Esophagus muscularis mucosa (tissue), 4 donors: ENCODE measurements at regions not wholly inside any gene's neighbourhood (a gene's known extent, or its start where the extent isn't known, plus 50 kb on each side); places are given as distances from the start of the nearest gene placed in this dataset.

Experiments used
- DNase-seq: peaks from one replicate; pipeline ENCODE4 v3.0.0-alpha.2; 2017; ENCODE audit errors: extremely low spot score
- H3K27ac ChIP-seq, 4 donors: fragments of 200-600 bp; sonication (generic); replicated peaks in 1 of 4; 1 replicate in 3 of 4; 2 replicates in 1 of 4; pipeline ENCODE4 v1.5.1; 2016 to 2019; ENCODE audit warnings: mild to moderate bottlenecking in 1 of 4
- H3K27me3 ChIP-seq, 4 donors: fragments of 200-600 bp; sonication (generic); one replicate each; pipeline versions ENCODE4 v1.5.1 to v1.6.0; 2016 to 2019
- H3K36me3 ChIP-seq, 4 donors: fragments of 200-600 bp; sonication (generic); one replicate each; pipeline ENCODE4 v1.5.1; 2016 to 2019
- H3K4me1 ChIP-seq, 4 donors: fragments of 200-600 bp; sonication (generic); one replicate each; pipeline ENCODE4 v1.5.1; 2016 to 2019
- H3K4me3 ChIP-seq, 4 donors: fragments of 200-600 bp; sonication (generic); 1 replicate in 2 of 4; 2 replicates in 2 of 4; pipeline ENCODE4 v1.5.1; 2016 to 2019; ENCODE audit warnings: mild to moderate bottlenecking in 4 of 4, moderate library complexity in 1 of 4
- H3K9me3 ChIP-seq, 4 donors: fragments of 200-600 bp; sonication (generic); 1 replicate in 3 of 4; 2 replicates in 1 of 4; pipeline ENCODE4 v1.5.1; 2016 to 2019
- EP300 ChIP-seq: sonication (generic); formaldehyde crosslinking; IDR thresholded peaks from one replicate; pipeline ENCODE4 v1.6.1; 2017; ENCODE audit warnings: antibody characterized with exemption
- POLR2A ChIP-seq: fragments of 450-650 bp; IDR thresholded peaks from one replicate; pipeline ENCODE4 v1.6.1; 2017; ENCODE audit warnings: antibody characterized with exemption, moderate library complexity, mild to moderate bottlenecking, low read depth
- POLR2AphosphoS5 ChIP-seq, 2 donors: sonication (generic); formaldehyde crosslinking; IDR thresholded peaks; one replicate each; pipeline ENCODE4 v1.6.1; 2017; ENCODE audit warnings: antibody characterized with exemption in 2 of 2
- WGBS: methylation state at CpG from one replicate; pipeline ENCODE4 v1.1.5; 2018; 5-methylcytosine and 5-hydroxymethylcytosine counted together
- intact Hi-C: fragments of 100-400 bp; cut with DNase I; formaldehyde crosslinking; loops from one replicate; pipeline ENCODE4 v1.15.1; 2023
- TF ChIP-seq, protein P1 (sequence below), 3 experiments: fragments of 200-600 bp in 2 of 3; fragments of 450-650 bp in 1 of 3; sonication (generic) in 2 of 3; IDR thresholded peaks; one replicate each; pipeline ENCODE4 v1.5.1; 2017 to 2019; ENCODE audit warnings: antibody characterized with exemption in 3 of 3, mild to moderate bottlenecking in 2 of 3, moderate library complexity in 1 of 3

DNA sequence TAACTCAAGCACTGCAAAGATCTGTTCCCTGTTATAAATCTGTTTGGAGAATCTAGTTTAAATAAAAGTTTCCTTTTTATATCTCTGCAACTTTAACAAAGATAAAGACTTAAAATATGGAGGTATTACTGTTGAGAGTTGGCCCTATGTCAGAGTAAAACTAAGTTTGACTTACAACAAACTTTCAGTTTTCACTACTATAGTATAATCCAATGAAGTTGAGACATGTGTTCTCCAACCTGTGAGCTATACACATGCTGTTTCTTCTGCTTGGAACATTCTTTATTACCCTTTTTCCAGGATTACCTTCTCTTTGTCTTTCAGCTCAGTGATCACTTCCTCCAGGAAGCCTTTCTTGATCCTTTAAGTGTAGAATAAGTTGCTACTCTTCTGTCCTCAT, 1109.3 kb downstream of the MAT2B start:
- H3K9me3 ChIP-seq: no peaks in the 10 kb centered on the region
- no peaks in the 10 kb centered on the region for H3K27me3 ChIP-seq
- no peak overlapping the region for H3K27ac ChIP-seq
- no peaks in the 10 kb centered on the region for H3K36me3 ChIP-seq
- no peak for TF ChIP-seq EP300
- no peak for TF ChIP-seq POLR2A
- TF ChIP-seq, protein P1, sequence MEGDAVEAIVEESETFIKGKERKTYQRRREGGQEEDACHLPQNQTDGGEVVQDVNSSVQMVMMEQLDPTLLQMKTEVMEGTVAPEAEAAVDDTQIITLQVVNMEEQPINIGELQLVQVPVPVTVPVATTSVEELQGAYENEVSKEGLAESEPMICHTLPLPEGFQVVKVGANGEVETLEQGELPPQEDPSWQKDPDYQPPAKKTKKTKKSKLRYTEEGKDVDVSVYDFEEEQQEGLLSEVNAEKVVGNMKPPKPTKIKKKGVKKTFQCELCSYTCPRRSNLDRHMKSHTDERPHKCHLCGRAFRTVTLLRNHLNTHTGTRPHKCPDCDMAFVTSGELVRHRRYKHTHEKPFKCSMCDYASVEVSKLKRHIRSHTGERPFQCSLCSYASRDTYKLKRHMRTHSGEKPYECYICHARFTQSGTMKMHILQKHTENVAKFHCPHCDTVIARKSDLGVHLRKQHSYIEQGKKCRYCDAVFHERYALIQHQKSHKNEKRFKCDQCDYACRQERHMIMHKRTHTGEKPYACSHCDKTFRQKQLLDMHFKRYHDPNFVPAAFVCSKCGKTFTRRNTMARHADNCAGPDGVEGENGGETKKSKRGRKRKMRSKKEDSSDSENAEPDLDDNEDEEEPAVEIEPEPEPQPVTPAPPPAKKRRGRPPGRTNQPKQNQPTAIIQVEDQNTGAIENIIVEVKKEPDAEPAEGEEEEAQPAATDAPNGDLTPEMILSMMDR (IDR thresholded peaks at IDR 0.05): no peak
- TF ChIP-seq POLR2AphosphoS5 (IDR thresholded peaks at IDR 0.05): no peak
- no peak for DNase-seq
- intact Hi-C loops: no loop called here
- H3K4me3 ChIP-seq: no peak overlapping the region
- H3K4me1 ChIP-seq: no peaks in the 10 kb centered on the region

DNA sequence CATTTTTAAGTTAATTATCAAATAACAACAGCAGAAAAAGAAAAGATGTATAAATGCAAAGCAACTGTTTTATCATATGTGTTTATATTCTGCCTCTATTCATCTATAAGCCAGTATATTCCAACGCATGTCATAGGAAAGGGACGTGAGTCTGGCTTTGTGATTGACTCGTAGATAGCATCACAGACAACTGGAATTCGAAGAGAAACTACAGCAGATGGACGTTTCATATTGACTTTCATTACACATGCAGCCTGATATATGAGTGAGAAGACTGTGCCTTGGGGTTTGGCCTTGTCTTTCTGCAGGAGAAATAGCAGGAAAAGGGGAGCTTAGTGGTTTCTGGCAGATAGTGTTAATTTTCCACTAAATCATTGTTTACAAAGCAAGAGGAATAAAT, 1111.9 kb downstream of the MAT2B start:
- TF ChIP-seq, protein P1 (IDR thresholded peaks at IDR 0.05): no peak
- TF ChIP-seq EP300 (no peak), POLR2A (no peak), POLR2AphosphoS5 (IDR thresholded peaks at IDR 0.05) (no peak)
- no peak for DNase-seq
- Histone ChIP-seq H3K27ac (no peak overlapping the region), H3K4me1 (no peaks in the 10 kb centered on the region), H3K27me3 (no peaks in the 10 kb centered on the region), H3K9me3 (no peaks in the 10 kb centered on the region), H3K4me3 (no peak overlapping the region), H3K36me3 (no peaks in the 10 kb centered on the region)
- intact Hi-C loops: no loop called here
- WGBS: 73% methylated on average over 5 of the region's 5 CpGs

DNA sequence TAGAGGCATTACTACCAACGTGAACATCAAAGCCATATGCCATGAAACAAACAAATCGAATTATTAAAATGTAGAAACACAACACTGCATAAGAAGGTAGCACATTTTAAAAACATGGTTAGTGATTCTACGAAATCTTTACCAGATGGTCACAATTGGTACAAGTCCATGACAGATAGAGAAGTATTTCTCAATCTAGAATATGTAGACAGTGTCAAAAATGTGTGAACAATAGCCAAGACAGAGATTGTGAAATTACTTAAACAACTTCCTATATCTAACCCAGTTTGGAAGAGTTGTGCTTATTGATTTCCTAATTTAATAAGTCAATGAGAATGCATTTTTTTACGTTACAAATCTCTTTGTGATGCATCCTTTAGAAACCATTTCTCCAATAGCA, 1121.6 kb downstream of the MAT2B start:
- intact Hi-C loops: no loop called here
- WGBS: 72% methylated on average over 4 of the region's 4 CpGs
- TF ChIP-seq POLR2AphosphoS5 (IDR thresholded peaks at IDR 0.05) (no peak), EP300 (no peak), POLR2A (no peak)
- TF ChIP-seq, protein P1 (IDR thresholded peaks at IDR 0.05): no peak
- Histone ChIP-seq H3K9me3 (no peaks in the 10 kb centered on the region), H3K36me3 (no peaks in the 10 kb centered on the region), H3K4me1 (no peaks in the 10 kb centered on the region), H3K27me3 (no peaks in the 10 kb centered on the region), H3K4me3 (no peak overlapping the region), H3K27ac (no peak overlapping the region)
- no peak for DNase-seq

DNA sequence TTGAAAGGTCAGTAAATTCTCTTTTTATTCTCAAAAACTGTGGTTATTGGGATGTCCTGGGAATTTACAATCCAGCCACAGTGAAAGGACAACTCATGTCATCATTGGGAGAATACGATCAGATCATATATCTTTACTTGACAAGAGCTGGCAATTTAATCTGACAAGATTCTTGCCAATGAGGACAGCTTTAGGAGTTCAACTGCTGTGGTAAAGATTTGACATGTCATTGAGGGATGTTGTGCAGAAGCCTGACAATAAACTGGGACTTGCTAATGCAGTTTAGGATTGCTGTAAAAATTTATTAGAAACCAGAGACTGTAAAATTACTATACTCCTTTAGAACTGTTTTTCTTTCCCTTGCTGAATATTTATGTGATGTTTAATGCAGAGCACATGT, 1131.0 kb downstream of the MAT2B start:
- H3K27me3 ChIP-seq: no peaks in the 10 kb centered on the region
- no peak overlapping the region for H3K27ac ChIP-seq
- intact Hi-C loops: no loop called here
- DNase-seq: no peak
- TF ChIP-seq POLR2A (no peak), POLR2AphosphoS5 (IDR thresholded peaks at IDR 0.05) (no peak), EP300 (no peak)
- TF ChIP-seq, protein P1 (IDR thresholded peaks at IDR 0.05): no peak
- no peaks in the 10 kb centered on the region for H3K9me3 ChIP-seq
- H3K4me1 ChIP-seq: no peaks in the 10 kb centered on the region
- no peaks in the 10 kb centered on the region for H3K36me3 ChIP-seq
- no peak overlapping the region for H3K4me3 ChIP-seq
- WGBS: 56% methylated on average over 1 of the region's 1 CpG

DNA sequence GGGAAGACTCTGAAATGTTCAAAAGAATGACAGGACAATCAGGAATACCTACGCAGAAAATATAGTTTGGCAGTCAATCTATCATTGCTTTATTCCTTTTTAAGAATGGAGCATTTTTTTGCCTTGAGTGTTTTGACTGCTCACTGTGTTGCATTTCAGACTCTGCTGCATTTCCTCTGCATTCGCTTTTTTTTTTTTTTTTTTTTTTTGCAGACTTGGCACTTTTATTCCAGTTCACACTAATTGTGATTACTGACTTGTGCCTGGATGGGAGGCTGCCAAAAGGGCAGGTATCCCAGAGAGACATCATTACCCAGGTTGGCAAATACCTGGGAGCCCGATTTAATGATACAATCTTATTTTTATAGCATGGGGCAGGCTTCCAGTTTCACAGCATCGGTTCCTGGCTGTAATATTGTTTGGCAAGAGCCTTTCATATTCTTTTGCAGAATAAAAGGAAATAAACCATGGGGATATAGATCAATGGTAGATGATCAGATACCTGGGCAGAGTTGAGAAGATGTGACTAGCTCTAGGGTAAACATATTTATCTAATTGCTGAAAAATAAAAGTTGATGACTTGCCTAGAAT, 1132.6 kb downstream of the MAT2B start:
- DNase-seq: no peak
- no peak overlapping the region for H3K4me3 ChIP-seq
- 77% methylated on average over 4 of the region's 4 CpGs for WGBS
- no peaks in the 10 kb centered on the region for H3K9me3 ChIP-seq
- H3K36me3 ChIP-seq: no peaks in the 10 kb centered on the region
- no peaks in the 10 kb centered on the region for H3K27me3 ChIP-seq
- no peak overlapping the region for H3K27ac ChIP-seq
- no peaks in the 10 kb centered on the region for H3K4me1 ChIP-seq
- intact Hi-C loops: no loop called here
- no peak for TF ChIP-seq POLR2A
- no peak for TF ChIP-seq EP300
- TF ChIP-seq, protein P1 (IDR thresholded peaks at IDR 0.05): no peak
- TF ChIP-seq POLR2AphosphoS5 (IDR thresholded peaks at IDR 0.05): no peak
